HL-60 (cell line): ENCODE measurements at regions not wholly inside any gene's neighbourhood (a gene's known extent, or its start where the extent isn't known, plus 50 kb on each side); places are given as distances from the start of the nearest gene placed in this dataset.

Experiments used
- DNase-seq, 2 experiments: peaks; one replicate each; pipeline ENCODE4 v3.0.0-alpha.2; 2010 to 2020; ENCODE audit warnings: low read depth in 1 of 2, low spot score in 1 of 2
- H3K27ac ChIP-seq: fragments of 250-450 bp; sonication (Bioruptor Pico); replicated peaks from 2 replicates; pipeline ENCODE4 v1.5.1; 2020; ENCODE audit warnings: mild to moderate bottlenecking, moderate library complexity
- H3K27me3 ChIP-seq: fragments of 250-450 bp; sonication (Bioruptor Pico); 2 replicates; pipeline ENCODE4 v1.5.1; 2021; ENCODE audit warnings: mild to moderate bottlenecking, moderate library complexity; ENCODE audit not compliant: insufficient read depth, poor library complexity, severe bottlenecking
- H3K4me3 ChIP-seq: replicated peaks from 2 replicates; pipeline ENCODE4 v1.5.1; 2011; ENCODE audit warnings: mild to moderate bottlenecking, control low read depth, low read length; ENCODE audit not compliant: insufficient read depth
- GABPA ChIP-seq: IDR thresholded peaks from 2 replicates; pipeline ENCODE4 v1.6.1; 2012; ENCODE audit warnings: low read depth
- POLR2AphosphoS5 ChIP-seq: IDR thresholded peaks from 2 replicates; pipeline ENCODE4 v1.6.1; 2012; ENCODE audit warnings: low read depth
- REST ChIP-seq: IDR thresholded peaks from 2 replicates; pipeline ENCODE4 v1.6.1; 2012; ENCODE audit warnings: low read depth; ENCODE audit not compliant: insufficient replicate concordance
- SPI1 ChIP-seq: IDR thresholded peaks from 2 replicates; pipeline ENCODE4 v1.6.1; 2012; ENCODE audit warnings: low read depth, mild to moderate bottlenecking, borderline replicate concordance
- TF ChIP-seq, protein P1 (sequence below): IDR thresholded peaks from one replicate; pipeline ENCODE4 v1.5.1; 2011; ENCODE audit warnings: low read length, control low read depth, inconsistent platforms; ENCODE audit not compliant: insufficient read depth

- Histone ChIP-seq H3K27me3 (peaks cover 2% of the 10 kb centered on the region), H3K4me3 (no peak overlapping the region), H3K27ac (no peak overlapping the region)
- TF ChIP-seq GABPA (no peak), SPI1 (no peak), POLR2AphosphoS5 (no peak), REST (no peak)
- TF ChIP-seq, protein P1, sequence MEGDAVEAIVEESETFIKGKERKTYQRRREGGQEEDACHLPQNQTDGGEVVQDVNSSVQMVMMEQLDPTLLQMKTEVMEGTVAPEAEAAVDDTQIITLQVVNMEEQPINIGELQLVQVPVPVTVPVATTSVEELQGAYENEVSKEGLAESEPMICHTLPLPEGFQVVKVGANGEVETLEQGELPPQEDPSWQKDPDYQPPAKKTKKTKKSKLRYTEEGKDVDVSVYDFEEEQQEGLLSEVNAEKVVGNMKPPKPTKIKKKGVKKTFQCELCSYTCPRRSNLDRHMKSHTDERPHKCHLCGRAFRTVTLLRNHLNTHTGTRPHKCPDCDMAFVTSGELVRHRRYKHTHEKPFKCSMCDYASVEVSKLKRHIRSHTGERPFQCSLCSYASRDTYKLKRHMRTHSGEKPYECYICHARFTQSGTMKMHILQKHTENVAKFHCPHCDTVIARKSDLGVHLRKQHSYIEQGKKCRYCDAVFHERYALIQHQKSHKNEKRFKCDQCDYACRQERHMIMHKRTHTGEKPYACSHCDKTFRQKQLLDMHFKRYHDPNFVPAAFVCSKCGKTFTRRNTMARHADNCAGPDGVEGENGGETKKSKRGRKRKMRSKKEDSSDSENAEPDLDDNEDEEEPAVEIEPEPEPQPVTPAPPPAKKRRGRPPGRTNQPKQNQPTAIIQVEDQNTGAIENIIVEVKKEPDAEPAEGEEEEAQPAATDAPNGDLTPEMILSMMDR = no peak
- no peak for DNase-seq
Measured at GRCh38 chr13:111956261-111957151, 110.4 kb upstream of the SOX1 start.

DNA sequence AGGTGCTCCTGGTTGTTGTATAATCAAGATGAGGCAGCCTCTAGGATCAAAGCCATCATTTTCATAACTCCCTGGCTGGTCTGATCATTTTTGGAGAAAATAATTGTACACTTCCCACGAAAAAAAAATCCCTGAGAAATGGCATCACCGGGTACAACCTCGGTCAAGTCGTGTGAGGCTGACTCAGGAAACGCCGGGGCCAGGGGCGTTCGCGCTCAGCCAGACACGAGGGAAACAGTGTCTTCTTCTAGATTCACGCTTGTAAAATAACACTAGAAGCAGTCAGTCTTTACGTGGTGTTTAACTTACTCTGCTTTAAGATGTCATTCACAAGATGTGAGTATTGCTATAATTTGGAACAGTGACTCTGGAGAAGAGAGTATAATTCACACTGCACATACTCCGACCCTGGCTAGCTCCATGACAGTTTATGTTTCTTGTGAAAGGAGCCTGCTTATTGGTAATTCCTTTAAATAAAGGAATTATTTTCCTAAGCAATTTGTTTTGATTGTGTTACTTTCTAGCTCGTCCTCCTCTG is 109.0 kb upstream of the SOX1 start:
- TF ChIP-seq GABPA = no peak
- no peak for TF ChIP-seq SPI1
- TF ChIP-seq, protein P1 = no peak
- TF ChIP-seq POLR2AphosphoS5 = no peak
- no peak for TF ChIP-seq REST
- peaks cover 2% of the 10 kb centered on the region for H3K27me3 ChIP-seq
- no peak overlapping the region for H3K27ac ChIP-seq

GRCh38 chr13:111958612-111959395 is 108.1 kb upstream of the SOX1 start:
- DNase-seq = no peak
- TF ChIP-seq SPI1 = no peak
- no peak for TF ChIP-seq REST
- TF ChIP-seq GABPA = no peak
- TF ChIP-seq, protein P1 = no peak
- TF ChIP-seq POLR2AphosphoS5 = no peak
- Histone ChIP-seq H3K27me3 (peaks cover 2% of the 10 kb centered on the region), H3K27ac (no peak overlapping the region), H3K4me3 (no peak overlapping the region)

More for the DNA sequence above, 109.0 kb upstream of the SOX1 start:
- DNase-seq = no peak
- no peak overlapping the region for H3K4me3 ChIP-seq
